ENCODE measurements at regions not wholly inside any gene's neighbourhood (a gene's known extent, or its start where the extent isn't known, plus 50 kb on each side); places are given as distances from the start of the nearest gene placed in this dataset.

- no peak for TF ChIP-seq CTCF (IDR thresholded peaks at IDR 0.05)
- TF ChIP-seq POLR2AphosphoS5 (IDR thresholded peaks at IDR 0.05): no peak
- no peak for TF ChIP-seq POLR2A (IDR thresholded peaks at IDR 0.05)
- TF ChIP-seq EP300 (IDR thresholded peaks at IDR 0.05): no peak
These were observed 410.9 kb upstream of the SOX9 start for GRCh38 chr17:71709946-71710345.
